GM06990 (cell line): ENCODE measurements at regions not wholly inside any gene's neighbourhood (a gene's known extent, or its start where the extent isn't known, plus 50 kb on each side); places are given as distances from the start of the nearest gene placed in this dataset.

Source experiments
- DNase-seq: peaks from one replicate; pipeline ENCODE4 v3.0.0-alpha.2; 2011; ENCODE audit not compliant: insufficient read length; ENCODE audit errors: extremely low read depth
- H3K27me3 ChIP-seq: replicated peaks from 2 replicates; pipeline ENCODE4 v1.6.0; 2011; ENCODE audit warnings: low read length; ENCODE audit not compliant: control insufficient read depth, insufficient read depth
- H3K36me3 ChIP-seq: 2 replicates; pipeline ENCODE4 v1.5.1; 2011; ENCODE audit warnings: low read length; ENCODE audit not compliant: control insufficient read depth, insufficient read depth
- H3K4me3 ChIP-seq: replicated peaks from 2 replicates; pipeline ENCODE4 v1.5.1; 2011; ENCODE audit warnings: low read depth, mild to moderate bottlenecking, control low read depth, low read length
- TF ChIP-seq, protein P1 (sequence below): IDR thresholded peaks from 2 replicates; pipeline ENCODE4 v1.5.1; 2011; ENCODE audit warnings: low read length, control low read depth, mild to moderate bottlenecking, inconsistent platforms; ENCODE audit not compliant: insufficient read depth, poor library complexity, severe bottlenecking

DNA sequence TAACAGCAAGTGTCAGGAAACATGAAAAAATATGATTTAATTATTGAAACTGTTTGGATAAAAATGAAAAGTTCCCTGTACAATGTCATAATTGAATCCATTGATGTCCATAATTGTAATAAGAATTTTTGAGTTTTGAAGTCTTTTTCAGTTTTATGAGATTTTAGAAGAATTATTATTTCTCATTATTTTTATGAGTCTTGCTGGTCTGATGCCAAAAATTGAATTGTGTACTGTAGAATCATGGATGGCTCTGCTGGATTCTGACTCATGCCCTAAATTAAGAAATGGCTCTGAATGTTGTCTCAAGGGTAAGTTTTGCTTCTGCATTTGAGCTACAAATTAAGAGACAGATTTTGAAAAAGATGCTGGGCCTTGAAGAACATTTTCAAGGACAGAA is 132.8 kb upstream of the MAP9 start:
- no peaks in the 10 kb centered on the region for H3K27me3 ChIP-seq
- H3K36me3 ChIP-seq, result no peaks in the 10 kb centered on the region
- TF ChIP-seq, protein P1, sequence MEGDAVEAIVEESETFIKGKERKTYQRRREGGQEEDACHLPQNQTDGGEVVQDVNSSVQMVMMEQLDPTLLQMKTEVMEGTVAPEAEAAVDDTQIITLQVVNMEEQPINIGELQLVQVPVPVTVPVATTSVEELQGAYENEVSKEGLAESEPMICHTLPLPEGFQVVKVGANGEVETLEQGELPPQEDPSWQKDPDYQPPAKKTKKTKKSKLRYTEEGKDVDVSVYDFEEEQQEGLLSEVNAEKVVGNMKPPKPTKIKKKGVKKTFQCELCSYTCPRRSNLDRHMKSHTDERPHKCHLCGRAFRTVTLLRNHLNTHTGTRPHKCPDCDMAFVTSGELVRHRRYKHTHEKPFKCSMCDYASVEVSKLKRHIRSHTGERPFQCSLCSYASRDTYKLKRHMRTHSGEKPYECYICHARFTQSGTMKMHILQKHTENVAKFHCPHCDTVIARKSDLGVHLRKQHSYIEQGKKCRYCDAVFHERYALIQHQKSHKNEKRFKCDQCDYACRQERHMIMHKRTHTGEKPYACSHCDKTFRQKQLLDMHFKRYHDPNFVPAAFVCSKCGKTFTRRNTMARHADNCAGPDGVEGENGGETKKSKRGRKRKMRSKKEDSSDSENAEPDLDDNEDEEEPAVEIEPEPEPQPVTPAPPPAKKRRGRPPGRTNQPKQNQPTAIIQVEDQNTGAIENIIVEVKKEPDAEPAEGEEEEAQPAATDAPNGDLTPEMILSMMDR, result no peak
- DNase-seq, result no peak
- H3K4me3 ChIP-seq, result no peak overlapping the region

DNA sequence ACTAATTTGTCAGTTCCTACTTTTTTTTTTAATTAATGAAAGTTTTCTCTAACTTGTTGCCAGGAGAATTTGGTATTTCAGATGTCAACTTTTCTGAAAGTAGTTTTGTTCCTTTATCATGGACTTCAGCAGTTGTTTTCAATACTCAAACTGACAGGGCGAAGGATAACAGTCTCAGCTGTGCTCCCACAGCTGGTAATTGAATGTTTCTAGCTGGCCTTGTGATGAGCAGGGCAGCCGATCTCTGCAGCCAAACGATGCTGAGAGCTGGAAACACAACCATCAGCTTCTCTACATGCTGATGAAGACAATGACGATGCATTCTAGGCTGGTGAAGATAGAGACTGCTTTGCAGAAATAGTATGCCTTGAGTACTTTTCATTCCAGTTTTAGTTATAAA is 130.0 kb upstream of the MAP9 start:
- TF ChIP-seq, protein P1, result no peak
- no peak overlapping the region for H3K4me3 ChIP-seq
- H3K36me3 ChIP-seq, result no peaks in the 10 kb centered on the region
- no peak for DNase-seq
- no peaks in the 10 kb centered on the region for H3K27me3 ChIP-seq

DNA sequence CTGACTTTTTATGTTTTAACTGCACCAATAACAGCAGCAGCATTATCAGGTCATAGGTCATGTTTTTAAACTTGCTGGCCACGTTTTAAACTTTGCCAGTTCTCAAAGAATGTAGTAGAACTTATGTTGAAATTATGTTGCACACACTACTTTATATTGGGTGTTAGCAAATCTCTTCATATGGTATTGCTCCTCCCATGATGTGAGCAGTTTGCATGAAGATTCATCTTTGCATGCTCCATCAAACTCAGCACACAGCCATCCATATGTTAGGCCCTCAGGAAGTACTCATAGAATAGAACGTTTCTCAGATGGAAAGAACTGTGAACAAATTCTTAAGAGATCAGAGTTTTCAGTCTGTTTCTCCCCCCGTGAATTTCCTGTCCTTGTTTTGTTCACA is 128.6 kb upstream of the MAP9 start:
- Histone ChIP-seq H3K4me3 (no peak overlapping the region), H3K27me3 (no peaks in the 10 kb centered on the region), H3K36me3 (no peaks in the 10 kb centered on the region)
- DNase-seq, result no peak
- TF ChIP-seq, protein P1, result no peak

DNA sequence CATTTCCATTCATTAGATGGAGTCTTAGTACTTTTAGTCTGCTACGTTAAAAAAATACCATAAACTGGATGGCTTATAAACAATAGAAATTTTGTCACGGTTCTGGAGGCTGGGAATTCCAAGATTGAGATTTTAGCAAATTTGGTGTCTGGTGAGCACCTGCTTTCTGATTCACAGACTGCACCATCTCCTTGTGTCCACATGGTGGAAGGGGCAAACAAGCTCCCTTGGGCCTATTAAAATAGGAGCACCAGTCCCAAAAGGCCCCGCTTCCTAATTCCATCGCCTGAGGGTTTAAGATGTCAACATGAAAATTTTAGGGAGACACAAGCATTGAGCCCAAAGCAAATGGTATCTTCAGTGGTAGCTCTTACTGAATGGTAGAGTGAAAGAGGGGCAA is 120.5 kb upstream of the MAP9 start:
- Histone ChIP-seq H3K36me3 (no peaks in the 10 kb centered on the region), H3K27me3 (no peaks in the 10 kb centered on the region), H3K4me3 (no peak overlapping the region)
- TF ChIP-seq, protein P1, result peak; percentile 12
- DNase-seq, result no peak

DNA sequence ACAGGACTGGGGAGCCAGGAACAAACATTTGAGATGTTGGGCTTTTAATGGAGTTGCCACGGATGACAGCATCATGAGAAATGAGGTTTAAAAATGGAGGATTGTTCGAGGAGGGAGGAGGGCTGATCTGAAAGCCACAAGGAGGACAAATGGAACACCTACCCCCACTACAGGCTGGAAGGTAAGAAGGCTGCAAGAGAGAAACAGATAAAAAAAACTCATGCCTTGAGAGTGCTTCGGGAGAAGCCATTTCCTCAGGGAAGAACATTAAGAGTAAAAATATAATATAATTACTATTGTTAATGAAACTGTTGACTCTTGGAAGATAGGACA is 119.5 kb upstream of the MAP9 start:
- Histone ChIP-seq H3K27me3 (no peaks in the 10 kb centered on the region), H3K4me3 (no peak overlapping the region), H3K36me3 (no peaks in the 10 kb centered on the region)
- no peak for DNase-seq
- TF ChIP-seq, protein P1, result no peak

DNA sequence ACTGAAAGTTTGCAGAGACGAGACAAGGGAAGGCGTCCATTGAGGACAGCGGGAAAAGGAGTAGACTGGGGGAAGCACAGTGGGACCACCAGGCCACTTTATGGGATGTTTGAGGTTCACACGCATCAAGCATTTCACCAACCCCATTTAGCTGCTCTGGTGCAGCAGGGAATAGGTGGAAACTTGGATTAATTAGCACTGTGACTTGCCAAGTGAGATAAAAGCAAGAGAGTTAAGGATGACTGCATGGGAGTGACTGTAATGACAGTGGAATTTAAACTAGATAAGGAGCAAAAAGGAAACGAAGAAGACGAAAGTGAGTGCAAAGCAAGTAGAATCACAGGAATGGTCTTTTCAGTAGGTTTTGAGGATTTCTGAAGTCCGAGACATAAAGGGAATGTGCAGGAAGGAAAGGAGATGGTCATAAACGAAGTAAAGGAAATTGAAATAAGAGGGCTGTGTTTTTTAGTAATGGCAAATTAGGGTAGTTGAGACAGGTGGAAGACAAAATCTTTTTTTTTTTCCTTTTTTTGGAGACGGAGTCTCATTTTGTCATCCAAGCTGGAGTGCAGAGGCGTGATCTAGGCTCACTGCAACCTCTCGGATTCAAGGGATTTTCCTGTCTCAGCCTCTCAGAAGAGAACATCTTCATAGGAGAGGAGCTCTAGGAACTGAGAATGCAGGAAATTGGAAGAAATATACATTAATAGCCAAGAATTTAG is 119.0 kb upstream of the MAP9 start:
- no peak for DNase-seq
- no peak overlapping the region for H3K4me3 ChIP-seq
- no peaks in the 10 kb centered on the region for H3K36me3 ChIP-seq
- TF ChIP-seq, protein P1, result no peak
- H3K27me3 ChIP-seq, result no peaks in the 10 kb centered on the region
